ENCODE measurements at regions not wholly inside any gene's neighbourhood (a gene's known extent, or its start where the extent isn't known, plus 50 kb on each side); places are given as distances from the start of the nearest gene placed in this dataset.
"Not testable (repeated sequence)": the region's sequence is repeated elsewhere in the genome, so short reads cannot be mapped to it uniquely, and the experiment has no call there.

DNA sequence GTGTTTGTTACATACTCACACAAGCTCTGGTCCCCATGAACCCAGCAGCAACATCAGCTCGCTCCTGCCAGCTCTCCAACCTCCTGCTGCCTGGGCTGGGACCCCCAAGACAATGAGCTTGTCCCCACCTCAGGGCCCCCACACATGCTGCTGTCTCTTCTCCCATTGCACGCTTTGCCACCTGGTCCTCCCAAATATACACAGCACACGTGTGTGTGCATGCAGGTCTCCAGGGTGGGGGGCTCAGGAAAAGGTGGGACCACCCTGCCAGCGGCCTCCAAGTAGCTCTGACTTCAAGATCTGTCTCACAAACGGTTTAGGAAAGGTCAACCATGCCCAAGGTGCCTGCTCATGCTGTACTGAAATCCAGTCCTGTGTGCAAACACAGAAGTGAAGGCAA lies 68.1 kb upstream of the CCND1 start:
- no peak for DNase-seq

GRCh38 chr11:69573761-69574607 lies 67.0 kb upstream of the CCND1 start:
- no peak for DNase-seq

DNA sequence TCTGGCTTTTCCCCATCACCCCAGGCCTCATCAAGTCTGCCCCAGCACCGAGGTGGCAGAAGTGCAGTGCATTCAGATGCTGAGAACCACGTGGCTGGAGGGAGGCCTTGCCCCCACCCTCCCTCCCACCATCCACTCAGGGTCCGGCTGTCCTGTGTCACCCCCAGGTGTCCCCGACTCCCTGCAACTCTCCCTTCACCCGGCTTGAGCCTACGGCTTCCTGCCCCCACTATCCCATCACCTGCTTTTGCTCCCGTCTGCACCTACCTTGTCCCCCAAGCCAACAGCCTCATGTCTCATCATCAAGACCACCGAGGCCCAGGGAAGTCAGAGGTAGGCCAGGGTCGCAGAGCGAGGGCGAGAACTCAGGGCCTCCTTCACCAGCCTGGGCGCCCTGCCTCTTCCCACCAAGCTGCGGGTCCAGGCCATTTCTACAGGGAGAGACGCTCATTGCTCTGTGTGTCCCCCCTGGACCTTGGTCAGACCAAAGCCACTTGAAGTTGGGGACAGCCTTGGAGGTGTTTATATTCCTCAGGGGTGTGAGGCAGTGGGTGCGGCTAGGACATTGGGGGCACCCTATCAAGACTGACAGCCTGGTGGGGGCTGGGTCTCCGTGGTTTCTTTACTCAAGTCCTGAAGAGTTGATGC lies 66.2 kb upstream of the CCND1 start:
- no peak for DNase-seq

- no peak for DNase-seq
These were observed 65.5 kb upstream of the CCND1 start for GRCh38 chr11:69575296-69576068.

DNA sequence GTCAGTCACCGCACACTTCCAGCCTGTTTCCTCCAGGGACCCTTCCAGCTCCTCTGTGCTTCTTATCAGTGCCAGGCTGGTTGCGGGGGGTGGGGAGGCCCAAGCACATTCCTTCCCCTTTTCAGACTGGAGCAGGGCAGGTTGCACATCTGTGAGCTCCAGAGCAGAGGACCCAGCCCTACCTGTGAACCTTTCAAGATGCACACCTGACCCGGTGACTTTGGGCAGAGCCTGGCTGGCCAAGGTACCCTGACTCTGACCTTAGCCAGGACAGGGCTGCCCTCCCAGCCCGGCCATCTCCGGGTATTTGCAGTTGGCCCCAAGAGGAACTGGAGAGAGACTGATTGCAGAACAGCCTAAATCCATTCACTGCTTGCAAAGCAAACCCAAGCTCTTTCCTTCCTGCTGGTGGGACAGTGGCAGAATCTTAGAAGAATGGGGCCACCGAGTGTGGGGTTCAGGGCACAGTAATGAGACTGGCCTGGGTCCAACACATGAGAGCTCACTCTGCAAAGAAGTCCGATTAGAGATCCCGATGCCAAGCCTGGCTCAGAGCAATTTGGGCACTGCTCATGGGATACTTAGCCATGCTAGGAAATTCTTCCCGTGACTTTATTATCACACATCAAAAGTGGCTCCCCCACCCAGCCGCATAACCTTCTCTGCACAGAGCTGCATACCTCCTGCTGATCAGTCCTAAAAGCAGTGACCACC lies 64.7 kb upstream of the CCND1 start:
- DNase-seq, result no peak

- no peak for DNase-seq
These were observed 62.8 kb upstream of the CCND1 start for GRCh38 chr11:69578167-69578566.

- no peak for DNase-seq
These were observed 60.4 kb upstream of the CCND1 start for GRCh38 chr11:69580529-69580928.

GRCh38 chr11:69582756-69583467 lies 58.0 kb upstream of the CCND1 start:
- no peak for DNase-seq

GRCh38 chr11:69584160-69584559 lies 56.8 kb upstream of the CCND1 start:
- DNase-seq, result no peak

- no peak for DNase-seq
These were observed 55.6 kb upstream of the CCND1 start for GRCh38 chr11:69585385-69585784.

DNA sequence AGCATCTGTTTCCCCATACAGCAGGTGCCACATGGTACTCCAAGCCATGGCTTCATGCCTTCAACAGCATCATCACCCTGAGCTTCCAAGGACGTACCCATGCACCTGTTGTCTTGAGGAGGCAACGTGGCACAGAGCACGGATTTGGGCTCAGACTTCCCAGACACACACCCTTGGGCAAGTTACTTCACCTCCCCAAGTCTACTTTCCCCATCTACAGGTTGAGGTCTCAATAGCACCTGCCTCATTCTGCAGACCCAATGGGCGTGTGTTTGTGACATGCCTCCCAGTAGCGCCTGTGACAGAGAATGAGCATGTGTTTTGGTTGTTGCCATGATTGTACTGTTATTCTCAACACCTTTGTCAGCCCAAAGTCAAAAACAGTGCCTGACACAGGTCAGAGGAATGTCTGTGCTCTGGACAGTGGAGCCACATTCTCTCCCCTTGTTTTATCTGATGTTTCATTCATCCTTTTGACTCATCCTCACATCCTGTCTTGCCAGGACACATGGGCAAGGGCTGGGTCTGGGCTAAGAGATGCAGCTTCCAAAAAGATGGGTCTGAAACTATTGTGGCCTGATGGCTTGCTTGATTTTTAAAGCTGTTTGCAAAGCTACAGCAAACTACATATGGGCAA lies 53.4 kb upstream of the CCND1 start:
- no peak for DNase-seq

DNA sequence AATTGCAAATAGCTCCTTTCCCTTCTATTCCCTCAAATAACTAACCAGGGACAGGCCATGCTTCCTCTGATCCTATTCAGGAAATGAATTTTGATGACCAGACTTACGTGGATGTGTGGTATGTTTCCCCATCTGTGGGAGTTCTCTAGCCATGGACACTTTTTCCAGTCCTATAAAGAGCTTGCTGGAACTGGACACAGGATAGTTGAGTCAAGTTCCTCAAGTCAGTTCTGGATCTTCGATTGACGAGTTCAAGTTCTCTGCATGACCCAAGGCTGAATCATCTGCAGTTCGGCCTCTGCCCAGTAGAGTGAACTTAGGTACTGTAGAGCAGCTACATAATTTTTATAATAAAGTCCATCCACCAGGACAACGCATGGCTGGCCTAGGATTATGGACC lies 52.7 kb upstream of the CCND1 start:
- no peak for DNase-seq

- DNase-seq, result not testable (repeated sequence)
These were observed 50.9 kb upstream of the CCND1 start for GRCh38 chr11:69590088-69590487.

All from retina (tissue), 1 donor.